WI38 (cell line): ENCODE measurements at regions not wholly inside any gene's neighbourhood (a gene's known extent, or its start where the extent isn't known, plus 50 kb on each side); places are given as distances from the start of the nearest gene placed in this dataset.

Source experiments
- H3K4me3 ChIP-seq: 2 replicates; pipeline ENCODE4 v1.5.1; 2011; ENCODE audit warnings: low read depth, mild to moderate bottlenecking, control low read depth, low read length
- CTCF ChIP-seq: IDR thresholded peaks from 2 replicates; pipeline ENCODE4 v1.5.1; 2012; ENCODE audit warnings: low read depth, mild to moderate bottlenecking, control low read depth, low read length

GRCh38 chr11:112837162-112837826 lies 123.9 kb upstream of the NCAM1 start:
- TF ChIP-seq CTCF: no peak

GRCh38 chr11:112839051-112839450 lies 122.2 kb upstream of the NCAM1 start:
- H3K4me3 ChIP-seq: no peak overlapping the region
- TF ChIP-seq CTCF: no peak

More at GRCh38 chr11:112837162-112837826, 123.9 kb upstream of the NCAM1 start:
- H3K4me3 ChIP-seq: no peak overlapping the region

GRCh38 chr11:112841729-112842128 lies 119.5 kb upstream of the NCAM1 start:
- no peak for TF ChIP-seq CTCF
- no peak overlapping the region for H3K4me3 ChIP-seq

- TF ChIP-seq CTCF: no peak
- no peak overlapping the region for H3K4me3 ChIP-seq
These were observed 119.1 kb upstream of the NCAM1 start for GRCh38 chr11:112842151-112842550.

- TF ChIP-seq CTCF: no peak
- H3K4me3 ChIP-seq: no peak overlapping the region
These were observed 116.7 kb upstream of the NCAM1 start for GRCh38 chr11:112844517-112844916.

- no peak overlapping the region for H3K4me3 ChIP-seq
- TF ChIP-seq CTCF: no peak
These were observed 113.7 kb upstream of the NCAM1 start for GRCh38 chr11:112847568-112847967.

GRCh38 chr11:112852143-112852866 lies 108.9 kb upstream of the NCAM1 start:
- no peak overlapping the region for H3K4me3 ChIP-seq
- TF ChIP-seq CTCF: no peak
